ENCODE measurements at regions not wholly inside any gene's neighbourhood (a gene's known extent, or its start where the extent isn't known, plus 50 kb on each side); places are given as distances from the start of the nearest gene placed in this dataset.

GRCh38 chr4:54371173-54371572 is 142.1 kb downstream of the PDGFRA start:
- TF ChIP-seq ZBTB33 (IDR thresholded peaks at IDR 0.05; ENCODE audit: borderline replicate concordance, low read depth) = no peak
- no peak for TF ChIP-seq FOXJ3 (CRISPR knock-in tag; IDR thresholded peaks at IDR 0.05)
- no peak for TF ChIP-seq YY1 (IDR thresholded peaks at IDR 0.05; ENCODE audit: low read depth)
- TF ChIP-seq FOXM1 (IDR thresholded peaks at IDR 0.05; ENCODE audit: low read depth) = no peak
- no peak for TF ChIP-seq CHD2 (IDR thresholded peaks at IDR 0.05; ENCODE audit: low read length, partially characterized antibody)
- no peak for TF ChIP-seq RFX5 (IDR thresholded peaks at IDR 0.05; ENCODE audit: low read length)
- TF ChIP-seq POLR2AphosphoS5 (IDR thresholded peaks at IDR 0.05; ENCODE audit: low read depth, low read length) = no peak
- TF ChIP-seq ELF1 (IDR thresholded peaks at IDR 0.05) = no peak
- TF ChIP-seq, protein P1, sequence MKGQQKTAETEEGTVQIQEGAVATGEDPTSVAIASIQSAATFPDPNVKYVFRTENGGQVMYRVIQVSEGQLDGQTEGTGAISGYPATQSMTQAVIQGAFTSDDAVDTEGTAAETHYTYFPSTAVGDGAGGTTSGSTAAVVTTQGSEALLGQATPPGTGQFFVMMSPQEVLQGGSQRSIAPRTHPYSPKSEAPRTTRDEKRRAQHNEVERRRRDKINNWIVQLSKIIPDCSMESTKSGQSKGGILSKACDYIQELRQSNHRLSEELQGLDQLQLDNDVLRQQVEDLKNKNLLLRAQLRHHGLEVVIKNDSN (IDR thresholded peaks at IDR 0.05; ENCODE audit: borderline replicate concordance, low read depth) = no peak
- TF ChIP-seq SMC3 (IDR thresholded peaks at IDR 0.05; ENCODE audit: low read depth, low read length) = no peak
- no peak for TF ChIP-seq RAD21 (IDR thresholded peaks at IDR 0.05; ENCODE audit: low read length)
- TF ChIP-seq SIN3A (IDR thresholded peaks at IDR 0.05; ENCODE audit: borderline replicate concordance, low read depth, low read length) = no peak
- no peaks in the 10 kb centered on the region for H3K9me3 ChIP-seq
- DNase-seq = no peak
- H3K36me3 ChIP-seq (replicated peaks in 1 of 2; ENCODE audit: control insufficient read depth in 1 of 2, insufficient read depth in 2 of 2, low read length in 1 of 2) = no peaks in the 10 kb centered on the region
- no peaks in the 10 kb centered on the region for H3K4me1 ChIP-seq (ENCODE audit: control insufficient read depth in 1 of 2, insufficient read depth in 2 of 2, low read depth in 1 of 2, low read length in 1 of 2)
- POLR2A ChIA-PET = no interaction called here
- H3K79me2 ChIP-seq (ENCODE audit: insufficient read depth) = no peaks in the 10 kb centered on the region
- no peaks in the 10 kb centered on the region for H3K9me2 ChIP-seq
- H4K20me1 ChIP-seq (ENCODE audit: insufficient read depth) = no peaks in the 10 kb centered on the region
- H3K27me3 ChIP-seq (ENCODE audit: insufficient read depth) = no peaks in the 10 kb centered on the region
- no peak overlapping the region for H3K27ac ChIP-seq (ENCODE audit: low read depth in 2 of 2, low read length in 1 of 2)
- no peak overlapping the region for H3K4me2 ChIP-seq
- CTCF ChIA-PET = interaction anchor here (0.7 kb wide), 1 partner anchor 182 kb away, joined by 3 read pairs; no protein-coding TSS in a partner anchor
- H3F3A ChIP-seq (replicated peaks; ENCODE audit: insufficient read depth) = no peaks in the 10 kb centered on the region
- 34% methylated on average over 3 of the region's 3 CpGs for WGBS (ENCODE audit: low lambda C conversion rate)
- H3K9ac ChIP-seq = no peak overlapping the region
- no peak overlapping the region for H3K4me3 ChIP-seq (ENCODE audit: low read depth in 2 of 2, low read length in 1 of 2)
- H2AFZ ChIP-seq (ENCODE audit: low read depth) = no peak overlapping the region

- no peaks in the 10 kb centered on the region for H3K36me3 ChIP-seq (replicated peaks in 1 of 2; ENCODE audit: control insufficient read depth in 1 of 2, insufficient read depth in 2 of 2, low read length in 1 of 2)
- no peak for DNase-seq
- no peak overlapping the region for H3K27ac ChIP-seq (ENCODE audit: low read depth in 2 of 2, low read length in 1 of 2)
- H2AFZ ChIP-seq (ENCODE audit: low read depth) = no peak overlapping the region
- no peaks in the 10 kb centered on the region for H4K20me1 ChIP-seq (ENCODE audit: insufficient read depth)
- H3K27me3 ChIP-seq (ENCODE audit: insufficient read depth) = no peaks in the 10 kb centered on the region
- H3K9me3 ChIP-seq = no peaks in the 10 kb centered on the region
- H3F3A ChIP-seq (replicated peaks; ENCODE audit: insufficient read depth) = no peaks in the 10 kb centered on the region
- ChIA-PET POLR2A (no interaction called here), CTCF (no interaction called here)
- H3K4me3 ChIP-seq (ENCODE audit: low read depth in 2 of 2, low read length in 1 of 2) = no peak overlapping the region
- no peaks in the 10 kb centered on the region for H3K4me1 ChIP-seq (ENCODE audit: control insufficient read depth in 1 of 2, insufficient read depth in 2 of 2, low read depth in 1 of 2, low read length in 1 of 2)
- no peaks in the 10 kb centered on the region for H3K9me2 ChIP-seq
- no peaks in the 10 kb centered on the region for H3K79me2 ChIP-seq (ENCODE audit: insufficient read depth)
- H3K9ac ChIP-seq = no peak overlapping the region
- TF ChIP-seq MEF2A (IDR thresholded peaks at IDR 0.05; ENCODE audit: borderline replicate concordance, low read depth) (no peak), PBX3 (IDR thresholded peaks at IDR 0.05) (no peak)
- no peak overlapping the region for H3K4me2 ChIP-seq
- WGBS (ENCODE audit: low lambda C conversion rate) = 47% methylated on average over 2 of the region's 2 CpGs
These were observed 143.9 kb downstream of the PDGFRA start for GRCh38 chr4:54372951-54373350.
